HG02840 (cell line): ENCODE measurements at regions not wholly inside any gene's neighbourhood (a gene's known extent, or its start where the extent isn't known, plus 50 kb on each side); places are given as distances from the start of the nearest gene placed in this dataset.
"Not testable (repeated sequence)": the region's sequence is repeated elsewhere in the genome, so short reads cannot be mapped to it uniquely, and the experiment has no call there.

Experiments
- ATAC-seq: cut with Tn5 transposase; IDR thresholded peaks from one replicate; pipeline ENCODE4 v1.9.1; 2021; ENCODE audit warnings: mild to moderate bottlenecking, moderate library complexity, moderate number of reproducible peaks; ENCODE audit not compliant: unreplicated experiment, low FRiP score

- ATAC-seq, result no peak
Measured at GRCh38 chr9:31467075-31467474, 917.4 kb upstream of the ACO1 start.

GRCh38 chr9:31470051-31470450 is 914.4 kb upstream of the ACO1 start:
- no peak for ATAC-seq

- no peak for ATAC-seq
Measured at GRCh38 chr9:31471010-31471409, 913.4 kb upstream of the ACO1 start.

- no peak for ATAC-seq
Measured at GRCh38 chr9:31486630-31487029, 897.8 kb upstream of the ACO1 start.

- ATAC-seq, result no peak
Measured at GRCh38 chr9:31490551-31491106, 893.8 kb upstream of the ACO1 start.

- no peak for ATAC-seq
Measured at GRCh38 chr9:31492229-31492628, 892.2 kb upstream of the ACO1 start.

- no peak for ATAC-seq
Measured at GRCh38 chr9:31500422-31500821, 884.0 kb upstream of the ACO1 start.

- peak; percentile 74 for ATAC-seq
Measured at GRCh38 chr9:31519011-31519410, 865.4 kb upstream of the ACO1 start.

- ATAC-seq, result no peak
Measured at GRCh38 chr9:31519424-31519823, 865.0 kb upstream of the ACO1 start.

- no peak for ATAC-seq
Measured at GRCh38 chr9:31519826-31520225, 864.6 kb upstream of the ACO1 start.

GRCh38 chr9:31520301-31521085 is 864.0 kb upstream of the ACO1 start:
- ATAC-seq, result peak; percentile 68

GRCh38 chr9:31535651-31536050 is 848.8 kb upstream of the ACO1 start:
- no peak for ATAC-seq

GRCh38 chr9:31536471-31536870 is 848.0 kb upstream of the ACO1 start:
- ATAC-seq, result no peak

- ATAC-seq, result no peak
Measured at GRCh38 chr9:31541721-31542281, 842.6 kb upstream of the ACO1 start.

GRCh38 chr9:31542384-31543055 is 841.9 kb upstream of the ACO1 start:
- ATAC-seq, result peak; percentile 100

- ATAC-seq, result no peak
Measured at GRCh38 chr9:31554941-31555340, 829.5 kb upstream of the ACO1 start.

GRCh38 chr9:31556667-31557463 is 827.6 kb upstream of the ACO1 start:
- no peak for ATAC-seq

- ATAC-seq, result not testable (repeated sequence)
Measured at GRCh38 chr9:31572190-31572589, 812.3 kb upstream of the ACO1 start.

GRCh38 chr9:31573561-31573960 is 810.9 kb upstream of the ACO1 start:
- no peak for ATAC-seq

- ATAC-seq, result no peak
Measured at GRCh38 chr9:31574006-31574765, 810.3 kb upstream of the ACO1 start.
